ENCODE measurements at regions not wholly inside any gene's neighbourhood (a gene's known extent, or its start where the extent isn't known, plus 50 kb on each side); places are given as distances from the start of the nearest gene placed in this dataset.

DNA sequence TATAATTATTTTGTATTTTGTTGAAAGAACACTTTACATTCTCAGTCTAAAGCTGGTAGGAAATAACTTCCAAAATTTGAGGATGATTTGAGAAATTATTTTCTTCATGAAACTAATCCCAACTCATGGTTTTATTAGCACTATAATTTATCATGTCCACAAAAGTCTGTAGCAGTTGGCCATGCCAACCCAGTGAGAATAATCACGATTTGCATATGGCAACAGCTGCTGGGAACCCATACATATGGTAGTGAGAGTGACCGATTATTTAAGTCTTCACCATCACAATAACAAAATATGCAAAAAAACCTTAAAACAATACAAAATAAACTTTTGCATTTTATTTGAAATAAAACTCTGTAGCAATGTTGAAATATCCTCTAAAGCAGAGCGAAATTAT lies 445.9 kb upstream of the ANO3 start:
- DNase-seq (ENCODE audit: low spot score), result no peak
- Histone ChIP-seq H4K91ac (ENCODE audit: low read depth, low read length, poor library complexity) (no peak overlapping the region), H3K4ac (ENCODE audit: low read length) (no peak overlapping the region), H3K4me3 (ENCODE audit: low read length in 2 of 2) (no peak overlapping the region), H2AFZ (ENCODE audit: low read length) (no peak overlapping the region), H3K36me3 (replicated peaks in 1 of 2; ENCODE audit: control insufficient read depth in 2 of 2, insufficient read depth in 2 of 2, low read length in 2 of 2) (no peaks in the 10 kb centered on the region), H3K4me1 (ENCODE audit: control insufficient read depth in 2 of 2, insufficient read depth in 1 of 2, low read depth in 1 of 2, low read length in 2 of 2) (no peaks in the 10 kb centered on the region), H3K23ac (ENCODE audit: low read depth, low read length, poor library complexity) (no peak overlapping the region), H4K8ac (ENCODE audit: low read depth, low read length) (no peak overlapping the region), H3K18ac (ENCODE audit: low read length) (no peak overlapping the region), H3K79me1 (ENCODE audit: low read depth, low read length) (no peaks in the 10 kb centered on the region), H3K27ac (replicated peaks; ENCODE audit: low read length) (no peak overlapping the region), H3K27me3 (ENCODE audit: control insufficient read depth in 3 of 3, insufficient read depth in 3 of 3, low read depth in 1 of 3, low read length in 3 of 3) (no peaks in the 10 kb centered on the region), H3K4me2 (ENCODE audit: insufficient read depth, low read length, poor library complexity, severe bottlenecking) (no peak overlapping the region), H2BK120ac (ENCODE audit: low read depth, low read length) (no peak overlapping the region), H2BK12ac (ENCODE audit: low read length) (no peak overlapping the region), H2BK15ac (ENCODE audit: low read length) (no peak overlapping the region), H3K9ac (ENCODE audit: low read depth, low read length, poor library complexity) (no peak overlapping the region), H2AK5ac (ENCODE audit: low read depth, low read length) (no peak overlapping the region), H3K14ac (ENCODE audit: low read length) (no peak overlapping the region), H2BK5ac (ENCODE audit: low read length) (no peak overlapping the region), H3K9me3 (replicated peaks in 1 of 2; ENCODE audit: control insufficient read depth in 2 of 2, insufficient read depth in 1 of 2, low read depth in 1 of 2, low read length in 2 of 2) (peaks cover 0 to 2% of the 10 kb centered on the region in 2 donors)
- WGBS, 2 donors (ENCODE audit: extremely low coverage in 2 of 2, insufficient read length in 2 of 2, insufficient replicate concordance in 1 of 2), result no CpG with 5 or more reads among the region's 3 CpGs

DNA sequence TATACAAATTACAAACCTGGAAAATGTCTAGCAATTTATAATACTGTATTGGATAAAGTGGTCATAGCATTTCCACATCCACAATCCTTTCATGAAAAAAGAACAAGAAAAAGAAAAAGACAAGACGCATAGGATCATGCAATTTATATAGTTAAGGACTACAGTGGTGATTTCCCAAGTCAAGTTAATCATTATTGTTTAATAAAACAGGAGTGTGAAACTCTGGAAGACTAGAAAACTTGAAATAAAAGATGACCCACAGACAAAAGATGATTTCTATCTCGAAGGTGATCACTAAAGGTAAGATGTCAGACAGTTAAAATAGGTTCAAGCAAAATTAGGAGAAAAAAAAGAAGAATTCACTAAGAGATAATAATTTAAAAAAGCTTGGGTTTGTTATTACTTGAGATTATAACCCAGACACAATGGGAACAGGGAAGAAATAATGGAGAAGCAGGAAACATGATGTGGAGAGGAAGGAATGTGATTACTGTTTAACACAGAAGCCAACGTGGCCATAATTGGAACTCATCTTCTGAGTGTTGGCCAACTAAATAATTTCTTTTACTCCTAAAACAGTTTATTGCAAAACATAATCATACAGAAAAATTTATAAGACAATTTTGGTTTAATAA lies 441.2 kb upstream of the ANO3 start:
- Histone ChIP-seq H3K4me2 (ENCODE audit: insufficient read depth, low read length, poor library complexity, severe bottlenecking) (no peak overlapping the region), H2AK5ac (ENCODE audit: low read depth, low read length) (no peak overlapping the region), H3K18ac (ENCODE audit: low read length) (no peak overlapping the region), H4K8ac (ENCODE audit: low read depth, low read length) (no peak overlapping the region), H3K36me3 (replicated peaks in 1 of 2; ENCODE audit: control insufficient read depth in 2 of 2, insufficient read depth in 2 of 2, low read length in 2 of 2) (no peaks in the 10 kb centered on the region), H3K4me1 (ENCODE audit: control insufficient read depth in 2 of 2, insufficient read depth in 1 of 2, low read depth in 1 of 2, low read length in 2 of 2) (no peaks in the 10 kb centered on the region), H3K9ac (ENCODE audit: low read depth, low read length, poor library complexity) (no peak overlapping the region), H3K4me3 (ENCODE audit: low read length in 2 of 2) (no peak overlapping the region), H2AFZ (ENCODE audit: low read length) (no peak overlapping the region), H2BK5ac (ENCODE audit: low read length) (no peak overlapping the region), H3K23ac (ENCODE audit: low read depth, low read length, poor library complexity) (no peak overlapping the region), H3K9me3 (replicated peaks in 1 of 2; ENCODE audit: control insufficient read depth in 2 of 2, insufficient read depth in 1 of 2, low read depth in 1 of 2, low read length in 2 of 2) (no peaks in the 10 kb centered on the region), H3K27me3 (ENCODE audit: control insufficient read depth in 3 of 3, insufficient read depth in 3 of 3, low read depth in 1 of 3, low read length in 3 of 3) (no peaks in the 10 kb centered on the region), H3K27ac (replicated peaks; ENCODE audit: low read length) (no peak overlapping the region), H4K91ac (ENCODE audit: low read depth, low read length, poor library complexity) (no peak overlapping the region), H2BK12ac (ENCODE audit: low read length) (no peak overlapping the region), H3K79me1 (ENCODE audit: low read depth, low read length) (no peaks in the 10 kb centered on the region), H2BK120ac (ENCODE audit: low read depth, low read length) (no peak overlapping the region), H3K14ac (ENCODE audit: low read length) (no peak overlapping the region), H2BK15ac (ENCODE audit: low read length) (no peak overlapping the region), H3K4ac (ENCODE audit: low read length) (no peak overlapping the region)
- no CpG with 5 or more reads among the region's 3 CpGs for WGBS, 2 donors (ENCODE audit: extremely low coverage in 2 of 2, insufficient read length in 2 of 2, insufficient replicate concordance in 1 of 2)
- no peak for DNase-seq (ENCODE audit: low spot score)

DNA sequence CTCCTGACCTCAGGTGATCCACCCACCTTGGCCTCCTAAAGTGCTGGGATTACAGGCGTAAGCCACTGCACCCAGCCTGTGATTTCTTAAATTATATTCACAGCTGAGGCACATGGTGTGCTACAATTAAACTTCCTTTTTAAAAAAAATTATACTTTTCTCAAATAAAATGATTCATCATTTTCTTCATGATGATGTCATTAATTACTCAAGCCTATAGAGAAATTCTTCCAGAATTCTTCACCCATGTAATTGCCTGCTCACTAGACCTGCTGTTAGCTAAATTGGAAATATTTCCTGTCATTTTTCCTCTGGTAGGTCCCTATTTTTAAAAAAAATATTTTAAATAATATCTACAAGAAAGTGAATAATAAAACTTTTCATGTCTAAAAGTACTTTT lies 440.0 kb upstream of the ANO3 start:
- Histone ChIP-seq H3K14ac (ENCODE audit: low read length) (no peak overlapping the region), H3K4me2 (ENCODE audit: insufficient read depth, low read length, poor library complexity, severe bottlenecking) (no peak overlapping the region), H4K91ac (ENCODE audit: low read depth, low read length, poor library complexity) (no peak overlapping the region), H2BK120ac (ENCODE audit: low read depth, low read length) (no peak overlapping the region), H3K79me1 (ENCODE audit: low read depth, low read length) (no peaks in the 10 kb centered on the region), H3K4ac (ENCODE audit: low read length) (no peak overlapping the region), H3K4me3 (ENCODE audit: low read length in 2 of 2) (no peak overlapping the region), H2BK15ac (ENCODE audit: low read length) (no peak overlapping the region), H3K27ac (replicated peaks; ENCODE audit: low read length) (no peak overlapping the region), H2AK5ac (ENCODE audit: low read depth, low read length) (no peak overlapping the region), H3K18ac (ENCODE audit: low read length) (no peak overlapping the region), H3K36me3 (replicated peaks in 1 of 2; ENCODE audit: control insufficient read depth in 2 of 2, insufficient read depth in 2 of 2, low read length in 2 of 2) (no peaks in the 10 kb centered on the region), H2BK12ac (ENCODE audit: low read length) (no peak overlapping the region), H3K27me3 (ENCODE audit: control insufficient read depth in 3 of 3, insufficient read depth in 3 of 3, low read depth in 1 of 3, low read length in 3 of 3) (no peaks in the 10 kb centered on the region), H2BK5ac (ENCODE audit: low read length) (no peak overlapping the region), H4K8ac (ENCODE audit: low read depth, low read length) (no peak overlapping the region), H3K9me3 (replicated peaks in 1 of 2; ENCODE audit: control insufficient read depth in 2 of 2, insufficient read depth in 1 of 2, low read depth in 1 of 2, low read length in 2 of 2) (no peaks in the 10 kb centered on the region), H2AFZ (ENCODE audit: low read length) (no peak overlapping the region), H3K9ac (ENCODE audit: low read depth, low read length, poor library complexity) (no peak overlapping the region), H3K23ac (ENCODE audit: low read depth, low read length, poor library complexity) (no peak overlapping the region), H3K4me1 (ENCODE audit: control insufficient read depth in 2 of 2, insufficient read depth in 1 of 2, low read depth in 1 of 2, low read length in 2 of 2) (no peaks in the 10 kb centered on the region)
- no CpG with 5 or more reads among the region's 1 CpG for WGBS, 2 donors (ENCODE audit: extremely low coverage in 2 of 2, insufficient read length in 2 of 2, insufficient replicate concordance in 1 of 2)
- no peak for DNase-seq (ENCODE audit: low spot score)

DNA sequence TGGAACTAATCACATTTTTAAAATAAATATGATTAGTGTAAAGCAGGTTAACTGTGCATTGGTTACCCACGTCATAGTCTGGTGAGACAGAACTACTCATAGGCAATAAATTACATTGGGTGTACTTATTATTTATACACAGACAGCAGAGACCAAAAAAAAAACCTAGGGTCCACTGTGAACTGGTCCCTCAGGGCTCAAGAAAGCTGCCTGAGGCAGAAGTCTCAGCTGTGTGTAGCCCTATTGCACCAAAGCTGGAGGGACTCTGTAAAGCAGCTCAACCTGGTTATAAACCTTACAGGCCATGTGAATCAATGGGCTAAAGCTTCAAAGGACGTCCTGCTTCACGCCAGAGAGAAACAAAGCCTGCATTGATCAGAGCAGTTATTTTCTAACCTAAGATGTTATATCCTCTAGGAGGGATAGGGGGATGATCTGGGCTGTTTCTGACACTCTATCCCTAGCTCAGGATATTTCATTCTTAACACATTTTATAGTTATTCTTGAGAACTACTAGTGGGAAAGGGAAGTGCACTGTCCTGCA lies 432.2 kb upstream of the ANO3 start:
- Histone ChIP-seq H3K4me3 (ENCODE audit: low read length in 2 of 2) (no peak overlapping the region), H3K4me1 (ENCODE audit: control insufficient read depth in 2 of 2, insufficient read depth in 1 of 2, low read depth in 1 of 2, low read length in 2 of 2) (no peaks in the 10 kb centered on the region), H2BK120ac (ENCODE audit: low read depth, low read length) (no peak overlapping the region), H3K14ac (ENCODE audit: low read length) (no peak overlapping the region), H3K27ac (replicated peaks; ENCODE audit: low read length) (no peak overlapping the region), H2AK5ac (ENCODE audit: low read depth, low read length) (no peak overlapping the region), H2BK5ac (ENCODE audit: low read length) (no peak overlapping the region), H3K27me3 (ENCODE audit: control insufficient read depth in 3 of 3, insufficient read depth in 3 of 3, low read depth in 1 of 3, low read length in 3 of 3) (no peaks in the 10 kb centered on the region), H3K4me2 (ENCODE audit: insufficient read depth, low read length, poor library complexity, severe bottlenecking) (no peak overlapping the region), H3K23ac (ENCODE audit: low read depth, low read length, poor library complexity) (no peak overlapping the region), H3K4ac (ENCODE audit: low read length) (no peak overlapping the region), H2BK12ac (ENCODE audit: low read length) (no peak overlapping the region), H3K18ac (ENCODE audit: low read length) (no peak overlapping the region), H3K36me3 (replicated peaks in 1 of 2; ENCODE audit: control insufficient read depth in 2 of 2, insufficient read depth in 2 of 2, low read length in 2 of 2) (no peaks in the 10 kb centered on the region), H2AFZ (ENCODE audit: low read length) (no peak overlapping the region), H4K8ac (ENCODE audit: low read depth, low read length) (no peak overlapping the region), H4K91ac (ENCODE audit: low read depth, low read length, poor library complexity) (no peak overlapping the region), H2BK15ac (ENCODE audit: low read length) (no peak overlapping the region), H3K9ac (ENCODE audit: low read depth, low read length, poor library complexity) (no peak overlapping the region), H3K9me3 (replicated peaks in 1 of 2; ENCODE audit: control insufficient read depth in 2 of 2, insufficient read depth in 1 of 2, low read depth in 1 of 2, low read length in 2 of 2) (no peaks in the 10 kb centered on the region), H3K79me1 (ENCODE audit: low read depth, low read length) (no peaks in the 10 kb centered on the region)
- WGBS, 2 donors (ENCODE audit: extremely low coverage in 2 of 2, insufficient read length in 2 of 2, insufficient replicate concordance in 1 of 2), result no CpG with 5 or more reads among the region's 3 CpGs
- DNase-seq (ENCODE audit: low spot score), result no peak

Data from neuronal stem cell (in vitro differentiated cells).